ENCODE measurements at regions not wholly inside any gene's neighbourhood (a gene's known extent, or its start where the extent isn't known, plus 50 kb on each side); places are given as distances from the start of the nearest gene placed in this dataset.

DNA sequence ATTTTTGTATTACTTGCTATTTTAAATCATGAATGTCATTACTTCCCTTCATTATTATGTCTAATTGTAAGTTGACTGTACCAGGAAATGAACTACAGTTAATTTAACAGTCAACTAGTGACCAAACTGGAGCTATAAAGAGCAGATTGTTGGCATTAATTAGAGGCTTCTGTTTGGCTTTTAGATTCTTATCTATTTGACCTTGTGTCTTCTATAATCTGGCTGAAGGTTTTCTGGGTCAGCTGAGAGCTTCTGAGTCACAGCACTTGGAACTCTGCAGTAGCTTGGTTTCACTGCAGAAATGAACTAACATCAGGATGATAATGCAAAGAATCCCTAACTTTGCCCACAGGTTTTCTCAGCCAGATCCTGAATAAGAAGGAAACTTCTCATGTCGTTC is 169.2 kb upstream of the LEF1 start:
- Mint-ChIP-seq H3K27me3 (no peaks in the 10 kb centered on the region), H3K4me3 (no peak overlapping the region), H3K27ac (no peak overlapping the region), H3K9me3 (ENCODE audit: insufficient read depth) (no peaks in the 10 kb centered on the region), H3K4me1 (no peaks in the 10 kb centered on the region)
- Histone ChIP-seq H3K27ac (ENCODE audit: low read length in 2 of 2) (no peak overlapping the region), H3K9me3 (ENCODE audit: control extremely low read depth in 1 of 3, control insufficient read depth in 2 of 3, insufficient read depth in 1 of 3, low read length in 2 of 3) (no peaks in the 10 kb centered on the region), H3K4me3 (ENCODE audit: control extremely low read depth in 1 of 5, extremely low read depth in 1 of 5, insufficient read depth in 1 of 5, low read depth in 2 of 5, low read length in 4 of 5) (no peak overlapping the region), H3K36me3 (replicated peaks in 1 of 2; ENCODE audit: control extremely low read depth in 1 of 2, control insufficient read depth in 1 of 2, extremely low read depth in 1 of 2, insufficient read depth in 2 of 2, low read length in 1 of 2) (no peaks in the 10 kb centered on the region), H3K4me1 (ENCODE audit: control insufficient read depth in 2 of 2, insufficient read depth in 2 of 2, low read length in 2 of 2) (no peaks in the 10 kb centered on the region), H3K9ac (ENCODE audit: low read length) (no peak overlapping the region), H3K4me2 (replicated peaks; ENCODE audit: low read depth, low read length, poor library complexity, severe bottlenecking) (no peak overlapping the region), H3K79me2 (ENCODE audit: control insufficient read depth, insufficient read depth, low read length) (no peaks in the 10 kb centered on the region), H4K20me1 (ENCODE audit: control insufficient read depth, insufficient read depth, low read length, poor library complexity, severe bottlenecking) (no peaks in the 10 kb centered on the region), H3K27me3 (replicated peaks in 1 of 4; ENCODE audit: control extremely low read depth in 1 of 4, control insufficient read depth in 3 of 4, insufficient read depth in 4 of 4, low read length in 3 of 4) (no peaks in the 10 kb centered on the region), H2AFZ (ENCODE audit: insufficient read depth, low read depth, low read length, poor library complexity, severe bottlenecking) (no peak overlapping the region)
- WGBS (ENCODE audit: insufficient coverage): no CpG with 5 or more reads among the region's 1 CpG
- CTCF ChIA-PET: no interaction called here
- intact Hi-C loops (cut with micrococcal nuclease): no loop called here
- no peak for ATAC-seq (ENCODE audit: low read depth)
- no peak for DNase-seq
- TF ChIP-seq, protein P1, sequence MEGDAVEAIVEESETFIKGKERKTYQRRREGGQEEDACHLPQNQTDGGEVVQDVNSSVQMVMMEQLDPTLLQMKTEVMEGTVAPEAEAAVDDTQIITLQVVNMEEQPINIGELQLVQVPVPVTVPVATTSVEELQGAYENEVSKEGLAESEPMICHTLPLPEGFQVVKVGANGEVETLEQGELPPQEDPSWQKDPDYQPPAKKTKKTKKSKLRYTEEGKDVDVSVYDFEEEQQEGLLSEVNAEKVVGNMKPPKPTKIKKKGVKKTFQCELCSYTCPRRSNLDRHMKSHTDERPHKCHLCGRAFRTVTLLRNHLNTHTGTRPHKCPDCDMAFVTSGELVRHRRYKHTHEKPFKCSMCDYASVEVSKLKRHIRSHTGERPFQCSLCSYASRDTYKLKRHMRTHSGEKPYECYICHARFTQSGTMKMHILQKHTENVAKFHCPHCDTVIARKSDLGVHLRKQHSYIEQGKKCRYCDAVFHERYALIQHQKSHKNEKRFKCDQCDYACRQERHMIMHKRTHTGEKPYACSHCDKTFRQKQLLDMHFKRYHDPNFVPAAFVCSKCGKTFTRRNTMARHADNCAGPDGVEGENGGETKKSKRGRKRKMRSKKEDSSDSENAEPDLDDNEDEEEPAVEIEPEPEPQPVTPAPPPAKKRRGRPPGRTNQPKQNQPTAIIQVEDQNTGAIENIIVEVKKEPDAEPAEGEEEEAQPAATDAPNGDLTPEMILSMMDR (IDR thresholded peaks at IDR 0.05): no peak
- no peak for TF ChIP-seq EZH2 (IDR thresholded peaks at IDR 0.05; ENCODE audit: borderline replicate concordance, insufficient read depth, low read depth, low read length, poor library complexity, severe bottlenecking)
- POLR2A ChIA-PET: no interaction called here

DNA sequence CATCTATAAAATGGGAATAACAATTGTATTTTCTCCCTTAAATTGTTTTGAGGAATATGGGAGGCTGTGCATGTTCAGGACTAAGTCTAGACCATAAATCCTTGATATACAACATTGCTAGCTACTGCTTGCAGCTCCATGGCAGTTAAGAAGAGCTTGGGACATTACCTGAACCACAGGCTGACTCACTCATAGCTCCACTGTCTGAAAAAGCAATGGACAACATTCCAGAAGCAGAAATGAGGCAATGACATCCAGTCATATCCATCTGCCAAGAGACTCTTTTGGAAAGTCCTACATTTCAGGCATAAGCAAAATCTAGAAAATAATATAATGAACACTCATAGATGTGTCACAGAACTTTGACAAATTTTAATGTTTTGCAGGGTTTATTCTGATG is 167.3 kb upstream of the LEF1 start:
- no peaks in the 10 kb centered on the region for H3K9me3 Mint-ChIP-seq (ENCODE audit: insufficient read depth)
- H3K27ac ChIP-seq (ENCODE audit: low read length in 2 of 2): no peak overlapping the region
- no peak overlapping the region for H3K27ac Mint-ChIP-seq
- H4K20me1 ChIP-seq (ENCODE audit: control insufficient read depth, insufficient read depth, low read length, poor library complexity, severe bottlenecking): no peaks in the 10 kb centered on the region
- no peak overlapping the region for H2AFZ ChIP-seq (ENCODE audit: insufficient read depth, low read depth, low read length, poor library complexity, severe bottlenecking)
- no peak overlapping the region for H3K4me3 ChIP-seq (ENCODE audit: control extremely low read depth in 1 of 5, extremely low read depth in 1 of 5, insufficient read depth in 1 of 5, low read depth in 2 of 5, low read length in 4 of 5)
- intact Hi-C loops (cut with micrococcal nuclease): no loop called here
- no peaks in the 10 kb centered on the region for H3K27me3 Mint-ChIP-seq
- H3K36me3 ChIP-seq (replicated peaks in 1 of 2; ENCODE audit: control extremely low read depth in 1 of 2, control insufficient read depth in 1 of 2, extremely low read depth in 1 of 2, insufficient read depth in 2 of 2, low read length in 1 of 2): no peaks in the 10 kb centered on the region
- H3K9me3 ChIP-seq (ENCODE audit: control extremely low read depth in 1 of 3, control insufficient read depth in 2 of 3, insufficient read depth in 1 of 3, low read length in 2 of 3): no peaks in the 10 kb centered on the region
- H3K27me3 ChIP-seq (replicated peaks in 1 of 4; ENCODE audit: control extremely low read depth in 1 of 4, control insufficient read depth in 3 of 4, insufficient read depth in 4 of 4, low read length in 3 of 4): no peaks in the 10 kb centered on the region
- no peak for ATAC-seq (ENCODE audit: low read depth)
- TF ChIP-seq EZH2 (IDR thresholded peaks at IDR 0.05; ENCODE audit: borderline replicate concordance, insufficient read depth, low read depth, low read length, poor library complexity, severe bottlenecking): no peak
- TF ChIP-seq, protein P1 (IDR thresholded peaks at IDR 0.05): no peak
- ChIA-PET CTCF (no interaction called here), POLR2A (no interaction called here)
- H3K4me3 Mint-ChIP-seq: no peak overlapping the region
- no peaks in the 10 kb centered on the region for H3K4me1 ChIP-seq (ENCODE audit: control insufficient read depth in 2 of 2, insufficient read depth in 2 of 2, low read length in 2 of 2)
- no peaks in the 10 kb centered on the region for H3K4me1 Mint-ChIP-seq
- H3K79me2 ChIP-seq (ENCODE audit: control insufficient read depth, insufficient read depth, low read length): no peaks in the 10 kb centered on the region
- no peak for DNase-seq
- no peak overlapping the region for H3K4me2 ChIP-seq (replicated peaks; ENCODE audit: low read depth, low read length, poor library complexity, severe bottlenecking)
- no peak overlapping the region for H3K9ac ChIP-seq (ENCODE audit: low read length)

All from B cell (primary cell).